ENCODE measurements at regions not wholly inside any gene's neighbourhood (a gene's known extent, or its start where the extent isn't known, plus 50 kb on each side); places are given as distances from the start of the nearest gene placed in this dataset.

DNA sequence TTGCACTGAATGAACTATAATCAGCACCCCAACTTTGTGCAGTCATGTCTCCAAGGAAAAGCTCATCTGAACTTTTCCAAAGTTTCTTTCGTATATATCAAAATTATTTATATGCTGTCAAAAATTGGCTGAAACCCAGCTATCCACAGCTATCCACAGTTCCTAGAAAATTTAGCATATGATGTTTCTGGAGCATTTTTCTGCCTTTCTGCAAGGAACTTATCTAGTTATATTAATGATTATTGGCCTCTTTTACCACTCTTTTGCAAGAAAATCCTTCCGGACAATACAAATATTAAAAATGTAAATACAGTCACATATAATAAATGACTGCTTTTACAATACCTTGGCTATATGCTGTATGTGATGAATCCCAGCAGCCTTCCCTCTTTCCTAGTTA, 270.2 kb downstream of the TMEM167A start:
- DNase-seq (ENCODE audit: low read depth): no peak

- no peak for DNase-seq (ENCODE audit: low read depth)
Measured at GRCh38 chr5:82806513-82806912, 270.7 kb downstream of the TMEM167A start.

- no peak for DNase-seq (ENCODE audit: low read depth)
Measured at GRCh38 chr5:82804155-82804690, 273.0 kb downstream of the TMEM167A start.

DNA sequence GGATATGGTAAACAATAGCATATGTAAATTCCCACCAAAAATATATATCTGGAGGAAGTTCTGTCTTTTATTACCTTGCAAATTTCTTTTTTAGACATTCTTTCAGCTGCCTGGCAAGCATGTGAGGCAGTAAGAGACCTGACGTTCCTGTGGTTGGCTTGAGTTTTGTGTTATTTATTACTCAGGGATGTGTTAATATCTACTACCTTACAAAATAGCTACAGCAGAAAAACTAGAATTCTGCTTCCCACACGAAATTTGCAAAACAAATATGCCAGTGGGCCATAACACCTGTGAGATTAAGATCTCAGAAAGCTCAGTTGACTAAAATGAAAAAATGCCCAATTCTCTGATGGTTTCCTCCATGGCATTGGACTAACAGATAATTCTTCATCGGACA, 274.2 kb downstream of the TMEM167A start:
- DNase-seq (ENCODE audit: low read depth): no peak

- DNase-seq (ENCODE audit: low read depth): no peak
Measured at GRCh38 chr5:82800826-82801225, 276.4 kb downstream of the TMEM167A start.

DNA sequence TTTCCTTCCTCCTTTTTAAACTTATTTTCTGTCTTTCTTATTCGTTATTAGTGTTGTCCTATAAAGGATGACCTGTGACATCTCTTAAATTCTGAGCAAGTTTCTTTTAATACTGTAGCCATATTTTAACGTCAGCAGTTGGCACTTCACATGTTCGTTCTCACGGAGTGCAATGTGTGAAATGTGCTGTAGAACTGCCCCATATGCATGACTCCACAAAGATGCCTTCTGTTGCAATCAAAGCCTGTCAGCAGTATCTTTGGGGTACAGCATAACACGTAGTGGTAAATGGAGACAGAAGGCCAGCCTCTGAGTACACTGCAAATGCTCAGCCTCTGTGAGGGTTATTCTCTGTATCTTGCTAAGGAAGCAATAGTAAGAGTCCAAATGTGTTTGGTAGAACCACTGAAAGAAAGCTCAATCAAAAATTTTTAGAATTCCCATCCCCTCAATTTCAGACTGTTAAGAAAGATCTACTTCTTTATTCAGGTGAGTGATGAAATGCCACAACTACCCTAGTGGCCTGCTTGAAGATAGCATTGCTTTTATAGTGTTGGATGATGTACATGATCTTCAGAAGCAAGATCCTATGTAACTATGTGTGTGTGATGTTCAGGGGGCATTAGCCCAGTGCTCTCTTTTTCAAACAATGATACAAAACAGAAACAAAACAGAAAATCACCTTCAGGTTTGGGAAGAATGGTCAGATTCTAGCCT, 277.7 kb downstream of the TMEM167A start:
- no peak for DNase-seq (ENCODE audit: low read depth)

- no peak for DNase-seq (ENCODE audit: low read depth)
Measured at GRCh38 chr5:82798676-82799075, 278.5 kb downstream of the TMEM167A start.

GRCh38 chr5:82796643-82797416, 280.4 kb downstream of the TMEM167A start:
- DNase-seq (ENCODE audit: low read depth): no peak

DNA sequence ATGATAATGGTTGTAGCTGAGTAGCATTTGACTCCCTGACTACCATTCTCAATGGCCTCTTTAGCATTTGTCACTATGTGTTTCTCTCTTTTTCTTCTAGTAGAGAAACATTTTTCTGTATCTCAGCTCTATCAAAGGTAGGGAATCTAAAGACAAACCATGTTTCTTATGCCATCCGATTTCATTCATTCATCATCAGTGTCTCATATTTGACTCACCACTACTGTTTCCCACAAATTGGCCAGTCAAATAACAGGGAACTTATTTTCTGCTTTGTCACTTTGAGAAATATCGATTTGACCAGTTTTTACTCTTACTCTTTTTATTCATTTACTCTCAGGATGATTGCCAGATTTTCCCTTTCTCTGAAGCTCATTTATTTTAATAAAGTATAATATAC, 282.3 kb downstream of the TMEM167A start:
- DNase-seq (ENCODE audit: low read depth): no peak

DNA sequence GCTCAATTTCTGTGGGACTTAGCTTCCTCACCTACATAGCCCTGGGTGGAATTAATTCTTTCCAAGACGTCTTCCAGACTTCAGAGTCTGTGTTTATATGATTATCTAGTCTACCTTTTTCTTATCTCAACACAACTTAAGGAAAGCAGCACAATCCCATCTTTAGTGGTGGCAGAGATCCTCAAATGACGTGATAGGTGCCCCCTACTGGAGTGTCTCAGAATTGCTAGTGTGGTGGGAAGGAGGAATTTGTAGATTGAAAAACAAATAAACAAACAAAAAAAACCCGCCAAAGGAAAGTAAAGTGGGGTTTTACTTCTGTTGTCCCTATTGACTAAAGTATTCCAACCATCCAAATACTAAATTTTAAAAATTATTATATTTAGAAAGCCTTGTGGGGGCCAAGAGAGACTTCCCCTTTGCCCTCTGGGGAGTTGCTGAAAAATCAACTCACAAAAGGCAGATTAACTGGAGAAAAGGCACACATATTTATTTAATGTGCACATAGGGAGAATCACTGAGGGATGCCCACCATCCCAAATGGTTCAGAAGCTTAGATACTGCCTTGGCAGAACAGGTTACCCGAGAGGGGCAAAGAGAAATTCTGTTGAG, 283.3 kb downstream of the TMEM167A start:
- peak; percentile 5 for DNase-seq (ENCODE audit: low read depth)

- DNase-seq (ENCODE audit: low read depth): no peak
Measured at GRCh38 chr5:82792096-82792495, 285.1 kb downstream of the TMEM167A start.

DNA sequence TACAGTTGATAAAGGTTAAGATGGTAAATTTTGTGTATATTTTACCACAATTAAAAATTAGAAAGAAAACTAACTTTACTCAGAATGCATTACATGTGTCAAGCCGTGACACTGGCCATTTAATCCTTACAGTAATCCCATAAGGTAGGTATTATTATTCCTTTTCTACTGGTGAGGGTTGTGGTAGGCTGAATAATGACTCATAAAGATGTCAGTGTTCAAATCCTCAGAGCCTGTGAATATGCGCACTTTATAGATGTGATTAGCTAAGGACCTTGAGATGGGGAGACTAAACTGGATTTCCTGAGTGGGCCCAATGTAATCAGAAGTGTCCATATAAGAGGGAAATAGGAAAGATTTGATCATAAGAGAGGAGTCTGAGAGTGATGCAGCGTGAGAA, 288.1 kb downstream of the TMEM167A start:
- DNase-seq (ENCODE audit: low read depth): no peak

GRCh38 chr5:82786748-82787147, 290.4 kb downstream of the TMEM167A start:
- DNase-seq (ENCODE audit: low read depth): no peak

- DNase-seq (ENCODE audit: low read depth): no peak
Measured at GRCh38 chr5:82785882-82786509, 291.2 kb downstream of the TMEM167A start.

DNA sequence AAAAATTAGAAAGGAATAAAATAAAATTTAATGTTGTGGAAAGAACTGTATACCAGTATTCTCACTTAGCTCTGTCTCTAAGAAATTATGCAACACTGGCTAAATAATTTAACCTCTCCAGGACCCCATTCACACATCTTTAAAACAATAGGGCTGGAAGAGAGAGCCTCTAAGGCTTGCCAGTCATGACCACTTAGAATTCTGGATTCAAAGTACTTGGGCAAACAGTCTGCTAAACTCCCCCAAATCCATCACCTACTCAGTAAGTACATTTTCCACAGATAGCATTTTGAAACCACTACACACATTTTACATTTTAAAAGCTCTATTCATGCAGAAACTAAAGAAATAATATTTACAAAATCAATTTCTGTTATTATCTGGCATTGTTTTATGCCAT, 291.7 kb downstream of the TMEM167A start:
- no peak for DNase-seq (ENCODE audit: low read depth)

GRCh38 chr5:82784521-82784920, 292.7 kb downstream of the TMEM167A start:
- no peak for DNase-seq (ENCODE audit: low read depth)

GRCh38 chr5:82777106-82777505, 300.1 kb downstream of the TMEM167A start:
- no peak for DNase-seq (ENCODE audit: low read depth)

- DNase-seq (ENCODE audit: low read depth): no peak
Measured at GRCh38 chr5:82772281-82772680, 304.9 kb downstream of the TMEM167A start.

GRCh38 chr5:82766206-82766605, 311.0 kb downstream of the TMEM167A start:
- DNase-seq (ENCODE audit: low read depth): no peak

DNA sequence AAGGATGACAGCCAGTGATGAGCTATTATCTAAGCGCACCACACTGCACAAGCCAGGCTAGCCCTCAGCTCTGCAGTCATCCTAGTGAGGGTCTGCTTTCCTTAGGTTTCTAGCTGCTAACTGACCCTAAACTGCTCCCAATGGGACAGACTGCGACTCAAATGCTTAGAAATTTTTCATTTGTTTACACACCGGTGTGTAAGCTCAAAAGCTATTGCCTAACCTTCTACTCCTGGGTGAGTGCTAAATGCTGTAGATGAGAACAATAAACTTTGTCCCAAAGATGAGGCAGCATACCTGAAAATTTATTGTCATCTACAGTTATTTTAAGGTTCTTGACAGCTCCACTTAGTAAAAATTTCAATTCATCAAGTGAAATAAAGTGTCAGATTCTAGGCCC, 311.4 kb downstream of the TMEM167A start:
- no peak for DNase-seq (ENCODE audit: low read depth)

- no peak for DNase-seq (ENCODE audit: low read depth)
Measured at GRCh38 chr5:82760856-82761255, 316.3 kb downstream of the TMEM167A start.

GRCh38 chr5:82758881-82759280, 318.3 kb downstream of the TMEM167A start:
- no peak for DNase-seq (ENCODE audit: low read depth)

All from activated gamma-delta T cell treated with anti-CD3 and anti-CD28 coated beads, Interleukin-2, amount 50 U/mL, for 16 hours (primary cell).